ENCODE measurements at regions not wholly inside any gene's neighbourhood (a gene's known extent, or its start where the extent isn't known, plus 50 kb on each side); places are given as distances from the start of the nearest gene placed in this dataset.

- no peak overlapping the region for H3K4me3 ChIP-seq (ENCODE audit: low read depth, low read length)
- no peak for TF ChIP-seq CTCF (IDR thresholded peaks at IDR 0.05; ENCODE audit: low read depth, low read length, missing control alignments)
- DNase-seq (ENCODE audit: low read depth), result no peak
- in situ Hi-C loops (cut with HindIII; ENCODE audit: low sequenced_read_pairs), result no loop called here
These were observed 87.2 kb upstream of the IRX1 start for GRCh38 chr5:3508395-3508794.

DNA sequence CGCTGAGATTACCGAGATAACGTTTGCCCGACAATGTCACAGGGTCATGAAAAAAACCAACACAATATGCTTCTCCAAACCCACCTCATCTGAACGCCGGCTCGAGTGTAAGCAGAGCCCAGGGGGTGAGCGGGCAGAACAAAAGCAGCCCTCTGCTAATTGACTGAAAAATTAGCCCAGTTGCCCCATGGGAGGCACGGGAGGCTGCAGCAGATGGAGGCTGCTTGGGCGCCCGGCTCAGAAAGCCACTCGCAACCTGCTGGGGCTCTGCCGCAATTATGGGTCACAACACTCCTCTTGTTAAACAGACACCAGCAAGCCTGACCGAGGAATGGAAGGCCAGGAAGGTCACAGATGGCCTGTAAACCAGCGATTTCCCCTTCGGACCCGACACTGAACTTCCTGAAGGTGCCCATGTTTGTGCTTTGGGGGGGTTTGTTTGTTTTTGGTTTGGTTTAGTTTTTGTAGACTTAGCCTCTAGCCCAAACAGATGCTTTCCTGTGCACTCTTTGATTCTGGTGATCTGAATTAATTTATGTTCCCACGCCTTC, 104.6 kb upstream of the IRX1 start:
- no peak for DNase-seq (ENCODE audit: low read depth)
- no peak for TF ChIP-seq CTCF (IDR thresholded peaks at IDR 0.05; ENCODE audit: low read depth, low read length, missing control alignments)
- no peak overlapping the region for H3K4me3 ChIP-seq (ENCODE audit: low read depth, low read length)
- in situ Hi-C loops (cut with HindIII; ENCODE audit: low sequenced_read_pairs), result no loop called here

GRCh38 chr5:3489239-3489843, 106.3 kb upstream of the IRX1 start:
- in situ Hi-C loops (cut with HindIII; ENCODE audit: low sequenced_read_pairs), result no loop called here
- DNase-seq (ENCODE audit: low read depth), result no peak
- no peak overlapping the region for H3K4me3 ChIP-seq (ENCODE audit: low read depth, low read length)
- TF ChIP-seq CTCF (IDR thresholded peaks at IDR 0.05; ENCODE audit: low read depth, low read length, missing control alignments), result no peak

DNA sequence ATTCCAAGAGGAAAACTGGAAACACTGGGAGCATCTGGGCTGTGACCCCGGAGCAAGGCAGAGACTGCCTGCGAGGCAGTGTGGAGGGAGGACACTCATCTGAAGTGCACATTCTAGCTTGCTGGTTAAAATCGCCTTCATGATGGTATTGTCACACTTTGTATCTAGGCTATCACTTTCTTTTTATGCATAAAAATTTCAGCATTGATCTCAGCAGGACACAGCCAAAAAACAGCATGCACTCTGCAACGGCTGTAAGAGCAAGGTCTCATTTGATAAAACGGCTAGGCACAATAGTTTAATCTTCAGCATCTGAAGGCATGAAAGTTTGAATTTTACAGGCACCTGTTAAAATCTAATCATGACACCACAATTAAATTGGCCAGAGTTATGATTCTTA, 110.8 kb upstream of the IRX1 start:
- in situ Hi-C loops (cut with HindIII; ENCODE audit: low sequenced_read_pairs), result no loop called here
- H3K4me3 ChIP-seq (ENCODE audit: low read depth, low read length), result no peak overlapping the region
- TF ChIP-seq CTCF (IDR thresholded peaks at IDR 0.05; ENCODE audit: low read depth, low read length, missing control alignments), result no peak
- no peak for DNase-seq (ENCODE audit: low read depth)

GRCh38 chr5:3481175-3481574, 114.5 kb upstream of the IRX1 start:
- H3K4me3 ChIP-seq (ENCODE audit: low read depth, low read length), result no peak overlapping the region
- no peak for DNase-seq (ENCODE audit: low read depth)
- in situ Hi-C loops (cut with HindIII; ENCODE audit: low sequenced_read_pairs), result no loop called here
- TF ChIP-seq CTCF (IDR thresholded peaks at IDR 0.05; ENCODE audit: low read depth, low read length, missing control alignments), result no peak

DNA sequence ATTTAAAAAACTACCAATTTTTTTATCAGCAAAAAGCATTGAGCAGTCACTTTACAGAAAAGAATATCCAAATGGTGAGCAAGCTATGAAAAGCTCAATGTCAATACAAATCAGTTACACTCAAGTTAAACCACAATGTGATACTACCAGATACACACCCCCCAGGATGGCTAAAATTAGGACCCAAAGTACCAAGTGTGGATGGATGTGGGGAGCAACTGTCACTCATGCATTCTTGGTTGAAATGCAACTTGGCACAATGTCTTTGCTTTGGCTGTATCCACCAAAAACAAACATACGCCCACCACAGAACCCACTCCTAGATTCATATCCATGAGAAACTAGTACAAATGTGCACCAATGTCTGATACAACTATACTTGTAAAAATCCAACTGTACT, 120.0 kb upstream of the IRX1 start:
- H3K4me3 ChIP-seq (ENCODE audit: low read depth, low read length), result no peak overlapping the region
- no peak for DNase-seq (ENCODE audit: low read depth)
- in situ Hi-C loops (cut with HindIII; ENCODE audit: low sequenced_read_pairs), result loop anchor here (5.0 kb wide), 1 partner anchor 57 kb away; no protein-coding TSS in a partner anchor
- TF ChIP-seq CTCF (IDR thresholded peaks at IDR 0.05; ENCODE audit: low read depth, low read length, missing control alignments), result no peak

Data from astrocyte of the cerebellum (primary cell).